ENCODE measurements at regions not wholly inside any gene's neighbourhood (a gene's known extent, or its start where the extent isn't known, plus 50 kb on each side); places are given as distances from the start of the nearest gene placed in this dataset.
A peak's percentile ranks its signal among the peaks of the same experiment; 100 is the strongest.

- 85 to 92% (median 88%) methylated on average over 5 of the region's 5 CpGs for WGBS, 4 donors
- no peak overlapping the region for H3K4me3 ChIP-seq
- no peak overlapping the region for H3K27ac ChIP-seq
- H3K36me3 ChIP-seq (replicated peaks in 1 of 2): no peaks in the 10 kb centered on the region
- H3K4me1 ChIP-seq (replicated peaks in 1 of 2): no peaks in the 10 kb centered on the region
- TF ChIP-seq, protein P1, sequence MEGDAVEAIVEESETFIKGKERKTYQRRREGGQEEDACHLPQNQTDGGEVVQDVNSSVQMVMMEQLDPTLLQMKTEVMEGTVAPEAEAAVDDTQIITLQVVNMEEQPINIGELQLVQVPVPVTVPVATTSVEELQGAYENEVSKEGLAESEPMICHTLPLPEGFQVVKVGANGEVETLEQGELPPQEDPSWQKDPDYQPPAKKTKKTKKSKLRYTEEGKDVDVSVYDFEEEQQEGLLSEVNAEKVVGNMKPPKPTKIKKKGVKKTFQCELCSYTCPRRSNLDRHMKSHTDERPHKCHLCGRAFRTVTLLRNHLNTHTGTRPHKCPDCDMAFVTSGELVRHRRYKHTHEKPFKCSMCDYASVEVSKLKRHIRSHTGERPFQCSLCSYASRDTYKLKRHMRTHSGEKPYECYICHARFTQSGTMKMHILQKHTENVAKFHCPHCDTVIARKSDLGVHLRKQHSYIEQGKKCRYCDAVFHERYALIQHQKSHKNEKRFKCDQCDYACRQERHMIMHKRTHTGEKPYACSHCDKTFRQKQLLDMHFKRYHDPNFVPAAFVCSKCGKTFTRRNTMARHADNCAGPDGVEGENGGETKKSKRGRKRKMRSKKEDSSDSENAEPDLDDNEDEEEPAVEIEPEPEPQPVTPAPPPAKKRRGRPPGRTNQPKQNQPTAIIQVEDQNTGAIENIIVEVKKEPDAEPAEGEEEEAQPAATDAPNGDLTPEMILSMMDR (IDR thresholded peaks at IDR 0.05): no peak
- no peak for TF ChIP-seq POLR2A (IDR thresholded peaks at IDR 0.05)
- intact Hi-C loops (cut with DNase I): no loop called here
- no peak for DNase-seq
- H3K9me3 ChIP-seq (replicated peaks in 1 of 3): no peaks in the 10 kb centered on the region
- H3K27me3 ChIP-seq: no peaks in the 10 kb centered on the region
These were observed 269.5 kb upstream of the CITED2 start for GRCh38 chr6:139643986-139644385.

GRCh38 chr6:139642346-139642745 lies 267.9 kb upstream of the CITED2 start:
- Histone ChIP-seq H3K27me3 (no peaks in the 10 kb centered on the region), H3K27ac (no peak overlapping the region), H3K9me3 (replicated peaks in 1 of 3) (no peaks in the 10 kb centered on the region), H3K4me1 (replicated peaks in 1 of 2) (no peaks in the 10 kb centered on the region), H3K4me3 (no peak overlapping the region), H3K36me3 (replicated peaks in 1 of 2) (no peaks in the 10 kb centered on the region)
- intact Hi-C loops (cut with DNase I): no loop called here
- peak in 1 of 7 donors; percentile 17 for DNase-seq
- 38 to 71% (median 68%) methylated on average over 2 of the region's 2 CpGs for WGBS, 4 donors
- TF ChIP-seq POLR2A (IDR thresholded peaks at IDR 0.05): no peak
- TF ChIP-seq, protein P1 (IDR thresholded peaks at IDR 0.05): no peak

- H3K27ac ChIP-seq: no peak overlapping the region
- H3K4me3 ChIP-seq: no peak overlapping the region
- no peak for DNase-seq
- H3K9me3 ChIP-seq (replicated peaks in 1 of 3): no peaks in the 10 kb centered on the region
- H3K36me3 ChIP-seq (replicated peaks in 1 of 2): no peaks in the 10 kb centered on the region
- no peaks in the 10 kb centered on the region for H3K4me1 ChIP-seq (replicated peaks in 1 of 2)
- WGBS, 4 donors: 72 to 87% (median 78%) methylated on average over 3 of the region's 3 CpGs
- no peaks in the 10 kb centered on the region for H3K27me3 ChIP-seq
- intact Hi-C loops (cut with DNase I): no loop called here
- no peak for TF ChIP-seq POLR2A (IDR thresholded peaks at IDR 0.05)
- TF ChIP-seq, protein P1 (IDR thresholded peaks at IDR 0.05): no peak
These were observed 266.9 kb upstream of the CITED2 start for GRCh38 chr6:139641376-139641775.

GRCh38 chr6:139640921-139641320 lies 266.5 kb upstream of the CITED2 start:
- Histone ChIP-seq H3K36me3 (replicated peaks in 1 of 2) (no peaks in the 10 kb centered on the region), H3K27me3 (no peaks in the 10 kb centered on the region), H3K27ac (no peak overlapping the region), H3K9me3 (replicated peaks in 1 of 3) (no peaks in the 10 kb centered on the region), H3K4me1 (replicated peaks in 1 of 2) (no peaks in the 10 kb centered on the region), H3K4me3 (no peak overlapping the region)
- 50 to 80% (median 66%) methylated on average over 4 of the region's 4 CpGs for WGBS, 4 donors
- no peak for TF ChIP-seq POLR2A (IDR thresholded peaks at IDR 0.05)
- TF ChIP-seq, protein P1 (IDR thresholded peaks at IDR 0.05): no peak
- DNase-seq: no peak
- intact Hi-C loops (cut with DNase I): no loop called here
